ENCODE measurements at regions not wholly inside any gene's neighbourhood (a gene's known extent, or its start where the extent isn't known, plus 50 kb on each side); places are given as distances from the start of the nearest gene placed in this dataset.

- in situ Hi-C loops (cut with HindIII; ENCODE audit: low sequenced_read_pairs), result loop anchor here (10.0 kb wide), 2 partner anchors 179 to 391 kb away; no protein-coding TSS in a partner anchor
Observed at GRCh38 chr1:22196041-22196440, 53.1 kb upstream of the WNT4 start.

GRCh38 chr1:22196641-22197040 is 53.7 kb upstream of the WNT4 start:
- in situ Hi-C loops (cut with HindIII; ENCODE audit: low sequenced_read_pairs), result loop anchor here (10.0 kb wide), 2 partner anchors 178 to 392 kb away; no protein-coding TSS in a partner anchor

- in situ Hi-C loops (cut with HindIII; ENCODE audit: low sequenced_read_pairs), result loop anchor here (10.0 kb wide), 2 partner anchors 177 to 393 kb away; no protein-coding TSS in a partner anchor
Observed at GRCh38 chr1:22197644-22198043, 54.7 kb upstream of the WNT4 start.

GRCh38 chr1:22201023-22201422 is 58.1 kb upstream of the WNT4 start:
- in situ Hi-C loops (cut with HindIII; ENCODE audit: low sequenced_read_pairs), result loop anchor here (5.0 kb wide), 1 partner anchor 39 kb away; no protein-coding TSS in a partner anchor

GRCh38 chr1:22203335-22203734 is 60.4 kb upstream of the WNT4 start:
- in situ Hi-C loops (cut with HindIII; ENCODE audit: low sequenced_read_pairs), result loop anchor here (5.0 kb wide), 1 partner anchor 41 kb away; no protein-coding TSS in a partner anchor

- in situ Hi-C loops (cut with HindIII; ENCODE audit: low sequenced_read_pairs), result loop anchor here (5.0 kb wide), 1 partner anchor 42 kb away; no protein-coding TSS in a partner anchor
Observed at GRCh38 chr1:22204057-22204840, 61.4 kb upstream of the WNT4 start.

GRCh38 chr1:22204989-22205913 is 62.4 kb upstream of the WNT4 start:
- in situ Hi-C loops (cut with HindIII; ENCODE audit: low sequenced_read_pairs), result loop anchor here (5.0 kb wide), 1 partner anchor 43 kb away; no protein-coding TSS in a partner anchor

GRCh38 chr1:22206551-22207125 is 63.7 kb upstream of the WNT4 start:
- in situ Hi-C loops (cut with HindIII; ENCODE audit: low sequenced_read_pairs), result no loop called here

- in situ Hi-C loops (cut with HindIII; ENCODE audit: low sequenced_read_pairs), result no loop called here
Observed at GRCh38 chr1:22207511-22208267, 64.8 kb upstream of the WNT4 start.

GRCh38 chr1:22208268-22208972 is 65.5 kb upstream of the WNT4 start:
- in situ Hi-C loops (cut with HindIII; ENCODE audit: low sequenced_read_pairs), result no loop called here

GRCh38 chr1:22208973-22209378 is 66.1 kb upstream of the WNT4 start:
- in situ Hi-C loops (cut with HindIII; ENCODE audit: low sequenced_read_pairs), result no loop called here

GRCh38 chr1:22210176-22210575 is 67.3 kb upstream of the WNT4 start:
- in situ Hi-C loops (cut with HindIII; ENCODE audit: low sequenced_read_pairs), result loop anchor here (5.0 to 10.0 kb wide), 2 partner anchors 57 to 75 kb away; no protein-coding TSS in a partner anchor

GRCh38 chr1:22210636-22211035 is 67.7 kb upstream of the WNT4 start:
- in situ Hi-C loops (cut with HindIII; ENCODE audit: low sequenced_read_pairs), result loop anchor here (5.0 to 10.0 kb wide), 2 partner anchors 57 to 76 kb away; no protein-coding TSS in a partner anchor

- in situ Hi-C loops (cut with HindIII; ENCODE audit: low sequenced_read_pairs), result loop anchor here (5.0 to 10.0 kb wide), 2 partner anchors 56 to 77 kb away; no protein-coding TSS in a partner anchor
Observed at GRCh38 chr1:22211459-22211858, 68.6 kb upstream of the WNT4 start.

GRCh38 chr1:22212400-22213233 is 69.7 kb upstream of the WNT4 start:
- in situ Hi-C loops (cut with HindIII; ENCODE audit: low sequenced_read_pairs), result loop anchor here (5.0 to 10.0 kb wide), 2 partner anchors 55 to 78 kb away; no protein-coding TSS in a partner anchor

GRCh38 chr1:22216210-22216883 is 73.5 kb upstream of the WNT4 start:
- in situ Hi-C loops (cut with HindIII; ENCODE audit: low sequenced_read_pairs), result loop anchor here (5.0 to 10.0 kb wide), 3 partner anchors 82 to 104 kb away; no protein-coding TSS in a partner anchor

- in situ Hi-C loops (cut with HindIII; ENCODE audit: low sequenced_read_pairs), result loop anchor here (5.0 to 10.0 kb wide), 3 partner anchors 82 to 105 kb away; no protein-coding TSS in a partner anchor
Observed at GRCh38 chr1:22216966-22217365, 74.1 kb upstream of the WNT4 start.
